ENCODE measurements at regions not wholly inside any gene's neighbourhood (a gene's known extent, or its start where the extent isn't known, plus 50 kb on each side); places are given as distances from the start of the nearest gene placed in this dataset.

- intact Hi-C loops (cut with DNase I) = no loop called here
- no peak for ATAC-seq
- H3K36me3 ChIP-seq (replicated peaks in 1 of 2; ENCODE audit: insufficient read depth in 1 of 2, low read depth in 2 of 2) = no peaks in the 10 kb centered on the region
- no peaks in the 10 kb centered on the region for H3K9me3 ChIP-seq
- no peak for DNase-seq
- 39 to 45% methylated on average over 4 of the region's 4 CpGs for WGBS, 2 donors
- TF ChIP-seq, protein P1, sequence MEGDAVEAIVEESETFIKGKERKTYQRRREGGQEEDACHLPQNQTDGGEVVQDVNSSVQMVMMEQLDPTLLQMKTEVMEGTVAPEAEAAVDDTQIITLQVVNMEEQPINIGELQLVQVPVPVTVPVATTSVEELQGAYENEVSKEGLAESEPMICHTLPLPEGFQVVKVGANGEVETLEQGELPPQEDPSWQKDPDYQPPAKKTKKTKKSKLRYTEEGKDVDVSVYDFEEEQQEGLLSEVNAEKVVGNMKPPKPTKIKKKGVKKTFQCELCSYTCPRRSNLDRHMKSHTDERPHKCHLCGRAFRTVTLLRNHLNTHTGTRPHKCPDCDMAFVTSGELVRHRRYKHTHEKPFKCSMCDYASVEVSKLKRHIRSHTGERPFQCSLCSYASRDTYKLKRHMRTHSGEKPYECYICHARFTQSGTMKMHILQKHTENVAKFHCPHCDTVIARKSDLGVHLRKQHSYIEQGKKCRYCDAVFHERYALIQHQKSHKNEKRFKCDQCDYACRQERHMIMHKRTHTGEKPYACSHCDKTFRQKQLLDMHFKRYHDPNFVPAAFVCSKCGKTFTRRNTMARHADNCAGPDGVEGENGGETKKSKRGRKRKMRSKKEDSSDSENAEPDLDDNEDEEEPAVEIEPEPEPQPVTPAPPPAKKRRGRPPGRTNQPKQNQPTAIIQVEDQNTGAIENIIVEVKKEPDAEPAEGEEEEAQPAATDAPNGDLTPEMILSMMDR (IDR thresholded peaks at IDR 0.05) = no peak
- no peak for TF ChIP-seq POLR2A (IDR thresholded peaks at IDR 0.05)
- H3K4me1 ChIP-seq = no peaks in the 10 kb centered on the region
- H3K27me3 ChIP-seq = no peaks in the 10 kb centered on the region
- H3K4me3 ChIP-seq = no peak overlapping the region
- H3K27ac ChIP-seq = no peak overlapping the region
Observed at GRCh38 chr11:42473106-42473505, 838.7 kb upstream of the API5 start.

DNA sequence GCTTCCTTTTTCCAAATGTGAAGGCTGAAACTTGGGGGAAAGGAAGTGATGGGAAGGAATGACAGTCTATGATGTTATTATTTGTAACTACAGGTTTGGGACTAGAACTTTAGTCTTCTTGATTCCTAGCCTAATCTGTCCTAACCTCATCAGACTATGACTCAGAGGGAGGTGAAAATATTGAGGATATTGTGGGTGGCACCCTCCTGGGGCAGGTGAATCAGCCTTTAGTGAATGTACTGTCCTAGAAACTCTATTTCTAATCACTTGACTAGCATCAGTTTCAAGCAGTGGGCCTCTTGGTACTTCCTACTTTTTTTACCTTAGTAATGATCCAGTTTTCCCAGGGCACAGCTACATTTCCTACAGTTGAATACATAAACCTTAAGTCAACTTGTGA lies 829.0 kb upstream of the API5 start:
- Histone ChIP-seq H3K4me1 (no peaks in the 10 kb centered on the region), H3K27ac (no peak overlapping the region), H3K36me3 (replicated peaks in 1 of 2; ENCODE audit: insufficient read depth in 1 of 2, low read depth in 2 of 2) (no peaks in the 10 kb centered on the region), H3K4me3 (no peak overlapping the region), H3K27me3 (no peaks in the 10 kb centered on the region), H3K9me3 (no peaks in the 10 kb centered on the region)
- no peak for TF ChIP-seq POLR2A (IDR thresholded peaks at IDR 0.05)
- TF ChIP-seq, protein P1 (IDR thresholded peaks at IDR 0.05) = no peak
- intact Hi-C loops (cut with DNase I) = no loop called here
- DNase-seq = no peak
- ATAC-seq = no peak

GRCh38 chr11:42490506-42490905 lies 821.3 kb upstream of the API5 start:
- no peaks in the 10 kb centered on the region for H3K4me1 ChIP-seq
- H3K36me3 ChIP-seq (replicated peaks in 1 of 2; ENCODE audit: insufficient read depth in 1 of 2, low read depth in 2 of 2) = no peaks in the 10 kb centered on the region
- H3K9me3 ChIP-seq = no peaks in the 10 kb centered on the region
- H3K27ac ChIP-seq = no peak overlapping the region
- no peak for ATAC-seq
- intact Hi-C loops (cut with DNase I) = no loop called here
- no peak for TF ChIP-seq POLR2A (IDR thresholded peaks at IDR 0.05)
- TF ChIP-seq, protein P1 (IDR thresholded peaks at IDR 0.05) = no peak
- 64 to 66% methylated on average over 3 of the region's 3 CpGs for WGBS, 2 donors
- no peaks in the 10 kb centered on the region for H3K27me3 ChIP-seq
- no peak overlapping the region for H3K4me3 ChIP-seq
- no peak for DNase-seq

DNA sequence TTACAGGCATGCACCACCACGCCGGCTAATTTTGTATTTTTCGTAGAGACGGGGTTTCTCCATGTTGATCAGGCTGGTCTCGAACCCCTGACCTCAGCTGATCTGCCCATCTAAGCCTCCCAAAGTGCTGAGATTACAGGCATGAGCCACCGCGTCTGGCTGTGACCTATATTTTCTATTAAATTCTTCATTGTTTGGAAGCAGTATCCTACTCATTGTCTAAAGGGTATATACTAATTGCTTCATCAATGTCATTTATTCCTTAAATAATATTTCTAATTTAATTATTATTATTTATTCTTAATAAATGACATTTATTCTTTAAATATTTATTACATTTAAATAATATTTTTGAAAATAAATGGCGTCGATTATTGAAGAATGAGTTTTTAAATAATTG lies 817.3 kb upstream of the API5 start:
- H3K4me1 ChIP-seq = no peaks in the 10 kb centered on the region
- no peak for ATAC-seq
- H3K4me3 ChIP-seq = no peak overlapping the region
- intact Hi-C loops (cut with DNase I) = no loop called here
- no peaks in the 10 kb centered on the region for H3K36me3 ChIP-seq (replicated peaks in 1 of 2; ENCODE audit: insufficient read depth in 1 of 2, low read depth in 2 of 2)
- H3K9me3 ChIP-seq = no peaks in the 10 kb centered on the region
- H3K27me3 ChIP-seq = no peaks in the 10 kb centered on the region
- DNase-seq = no peak
- H3K27ac ChIP-seq = no peak overlapping the region
- no peak for TF ChIP-seq POLR2A (IDR thresholded peaks at IDR 0.05)
- TF ChIP-seq, protein P1 (IDR thresholded peaks at IDR 0.05) = no peak
- WGBS, 2 donors = 83 to 84% methylated on average over 9 of the region's 9 CpGs

- WGBS, 2 donors = 39 to 40% methylated on average over 3 of the region's 3 CpGs
- intact Hi-C loops (cut with DNase I) = no loop called here
- Histone ChIP-seq H3K4me1 (no peaks in the 10 kb centered on the region), H3K4me3 (no peak overlapping the region), H3K36me3 (replicated peaks in 1 of 2; ENCODE audit: insufficient read depth in 1 of 2, low read depth in 2 of 2) (no peaks in the 10 kb centered on the region), H3K9me3 (no peaks in the 10 kb centered on the region), H3K27ac (no peak overlapping the region), H3K27me3 (no peaks in the 10 kb centered on the region)
- DNase-seq (no peak), ATAC-seq (no peak)
- TF ChIP-seq, protein P1 (IDR thresholded peaks at IDR 0.05) = no peak
- TF ChIP-seq POLR2A (IDR thresholded peaks at IDR 0.05) = no peak
Observed at GRCh38 chr11:42498971-42499370, 812.8 kb upstream of the API5 start.
